Activated B cell treated with CpG ODN at 0.5 μM for 24 hours (primary cell): ENCODE measurements at regions not wholly inside any gene's neighbourhood (a gene's known extent, or its start where the extent isn't known, plus 50 kb on each side); places are given as distances from the start of the nearest gene placed in this dataset.

Experiments
- ATAC-seq: fragments of 200-7000 bp; cut with Tn5 transposase; one replicate; pipeline ENCODE4 v1.10.0; 2021; ENCODE audit warnings: low read depth, mild to moderate bottlenecking, moderate library complexity
- CTCF ChIA-PET: fragments of 350-600 bp; sonication (Branson Sonifier 250); formaldehyde crosslinking; loops from one replicate; lab custom pipeline; 2021; ENCODE audit warnings: antibody characterized with exemption; lab: Charles Lee
- POLR2A ChIA-PET: fragments of 350-600 bp; sonication (Branson Sonifier 250); formaldehyde crosslinking; loops from one replicate; lab custom pipeline; 2021; ENCODE audit warnings: antibody characterized with exemption; lab: Charles Lee
- DNase-seq: peaks from one replicate; pipeline ENCODE4 v3.0.0; 2022
- H3K27ac Mint-ChIP-seq: one replicate; pipeline ENCODE4 v1.8.0; 2020; ENCODE audit warnings: mixed read lengths
- H3K27me3 Mint-ChIP-seq: one replicate; pipeline ENCODE4 v1.8.0; 2021; ENCODE audit warnings: mixed read lengths
- H3K36me3 Mint-ChIP-seq: one replicate; pipeline ENCODE4 v1.8.0; 2021; ENCODE audit warnings: low read depth, mixed read lengths
- H3K4me1 Mint-ChIP-seq: one replicate; pipeline ENCODE4 v1.8.0; 2021; ENCODE audit warnings: mixed read lengths
- H3K4me3 Mint-ChIP-seq: one replicate; pipeline ENCODE4 v1.8.0; 2020; ENCODE audit warnings: mild to moderate bottlenecking, mixed read lengths
- H3K9me3 Mint-ChIP-seq: one replicate; pipeline ENCODE4 v1.8.0; 2020; ENCODE audit warnings: mixed read lengths
- intact Hi-C: fragments of 100-400 bp; cut with micrococcal nuclease; formaldehyde crosslinking; loops from one replicate; pipeline ENCODE4 v1.15.1; 2024
- TF ChIP-seq, protein P1 (sequence below): fragments of 200-600 bp; IDR thresholded peaks from one replicate; pipeline ENCODE4 v1.8.0; 2022; ENCODE audit warnings: antibody characterized with exemption, mild to moderate bottlenecking

DNA sequence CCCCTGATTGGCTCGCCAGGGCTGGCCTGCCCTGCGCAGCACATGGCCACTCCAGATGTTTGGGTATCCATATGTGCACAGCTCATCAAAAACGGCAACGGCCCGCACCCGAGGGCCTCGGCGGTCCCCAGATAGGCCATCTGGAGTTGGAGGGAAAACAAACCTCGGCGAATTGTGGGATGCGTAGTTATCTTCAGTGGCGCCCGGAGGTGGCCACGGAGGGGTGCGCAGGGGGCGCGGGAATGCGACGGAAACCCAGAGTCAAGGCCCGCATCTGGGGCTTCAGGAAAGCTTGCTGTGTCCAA is 156.5 kb downstream of the TLE3 start:
- H3K4me1 Mint-ChIP-seq, result peaks cover 2% of the 10 kb centered on the region
- H3K4me3 Mint-ChIP-seq, result no peak overlapping the region
- H3K9me3 Mint-ChIP-seq, result no peaks in the 10 kb centered on the region
- TF ChIP-seq, protein P1, sequence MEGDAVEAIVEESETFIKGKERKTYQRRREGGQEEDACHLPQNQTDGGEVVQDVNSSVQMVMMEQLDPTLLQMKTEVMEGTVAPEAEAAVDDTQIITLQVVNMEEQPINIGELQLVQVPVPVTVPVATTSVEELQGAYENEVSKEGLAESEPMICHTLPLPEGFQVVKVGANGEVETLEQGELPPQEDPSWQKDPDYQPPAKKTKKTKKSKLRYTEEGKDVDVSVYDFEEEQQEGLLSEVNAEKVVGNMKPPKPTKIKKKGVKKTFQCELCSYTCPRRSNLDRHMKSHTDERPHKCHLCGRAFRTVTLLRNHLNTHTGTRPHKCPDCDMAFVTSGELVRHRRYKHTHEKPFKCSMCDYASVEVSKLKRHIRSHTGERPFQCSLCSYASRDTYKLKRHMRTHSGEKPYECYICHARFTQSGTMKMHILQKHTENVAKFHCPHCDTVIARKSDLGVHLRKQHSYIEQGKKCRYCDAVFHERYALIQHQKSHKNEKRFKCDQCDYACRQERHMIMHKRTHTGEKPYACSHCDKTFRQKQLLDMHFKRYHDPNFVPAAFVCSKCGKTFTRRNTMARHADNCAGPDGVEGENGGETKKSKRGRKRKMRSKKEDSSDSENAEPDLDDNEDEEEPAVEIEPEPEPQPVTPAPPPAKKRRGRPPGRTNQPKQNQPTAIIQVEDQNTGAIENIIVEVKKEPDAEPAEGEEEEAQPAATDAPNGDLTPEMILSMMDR, result no peak
- no peaks in the 10 kb centered on the region for H3K36me3 Mint-ChIP-seq
- no peak overlapping the region for H3K27ac Mint-ChIP-seq
- ChIA-PET POLR2A (no interaction called here), CTCF (no interaction called here)
- peaks cover 3% of the 10 kb centered on the region for H3K27me3 Mint-ChIP-seq
- ATAC-seq, result no peak
- no peak for DNase-seq
- intact Hi-C loops, result no loop called here

DNA sequence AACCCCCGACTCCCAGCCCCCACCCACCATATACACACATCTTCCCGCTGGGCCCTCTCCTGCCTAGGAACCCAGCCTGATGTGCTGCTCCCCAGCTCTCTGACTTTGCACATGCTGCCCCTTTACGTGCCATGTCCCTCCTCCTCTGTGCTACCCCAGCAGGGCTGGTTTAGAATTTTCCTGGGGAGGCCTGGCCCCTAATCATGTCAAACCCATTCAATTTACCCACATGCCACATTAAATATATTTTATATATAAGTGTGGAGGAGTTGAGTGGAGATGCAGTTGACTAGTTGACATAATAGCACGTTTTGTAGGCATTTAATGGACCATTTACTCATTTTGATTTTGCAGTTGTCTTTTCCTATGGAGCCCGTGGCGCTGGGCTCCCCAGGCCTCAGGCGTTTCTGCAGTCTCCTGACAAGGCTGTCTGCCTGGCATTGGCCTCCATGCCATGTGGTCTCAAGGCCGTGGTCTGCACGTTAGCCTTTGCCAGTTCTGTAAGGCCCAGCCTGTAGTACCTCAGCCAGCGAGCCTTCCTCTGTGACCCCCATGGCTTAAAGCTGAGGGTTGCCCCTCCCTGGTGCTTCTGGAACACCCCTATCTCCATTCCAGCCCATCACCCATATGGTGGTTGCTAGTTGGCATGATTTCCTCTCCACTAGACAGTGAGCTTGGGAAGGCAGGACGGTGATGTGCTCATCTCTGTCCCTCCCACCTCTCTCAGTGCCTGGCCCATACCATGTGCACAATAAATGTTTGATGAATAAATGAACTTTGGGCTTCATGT is 155.8 kb downstream of the TLE3 start:
- H3K27ac Mint-ChIP-seq, result no peak overlapping the region
- TF ChIP-seq, protein P1, result no peak
- H3K36me3 Mint-ChIP-seq, result no peaks in the 10 kb centered on the region
- no peak for ATAC-seq
- ChIA-PET CTCF (no interaction called here), POLR2A (interaction anchor here (1.0 kb wide), 1 partner anchor 8 kb away, joined by 3 read pairs; no protein-coding TSS in a partner anchor)
- intact Hi-C loops, result no loop called here
- peaks cover 3% of the 10 kb centered on the region for H3K27me3 Mint-ChIP-seq
- no peak overlapping the region for H3K4me3 Mint-ChIP-seq
- no peak for DNase-seq
- peaks cover 2% of the 10 kb centered on the region for H3K4me1 Mint-ChIP-seq
- H3K9me3 Mint-ChIP-seq, result no peaks in the 10 kb centered on the region

DNA sequence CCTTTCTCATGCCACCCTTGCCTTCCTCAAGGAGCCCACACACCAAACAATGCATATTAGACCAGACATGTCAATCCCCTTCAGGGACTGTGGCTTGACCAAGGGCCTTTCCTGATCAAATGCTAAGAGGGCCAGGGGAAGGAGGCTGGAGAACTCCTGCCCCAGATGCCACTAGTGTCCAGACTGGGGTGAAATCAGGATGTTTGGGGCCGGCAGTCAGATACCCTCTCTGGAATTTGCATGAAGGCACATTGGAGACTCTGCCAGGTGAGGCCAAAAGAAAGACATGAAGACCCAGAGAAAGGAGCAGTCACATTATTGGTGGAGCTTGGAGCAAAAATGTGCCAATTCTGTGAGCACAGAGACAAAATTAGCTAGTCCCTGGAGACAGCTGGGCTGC is 154.1 kb downstream of the TLE3 start:
- CTCF ChIA-PET, result no interaction called here
- Mint-ChIP-seq H3K27me3 (peaks cover 3% of the 10 kb centered on the region), H3K9me3 (no peaks in the 10 kb centered on the region), H3K4me1 (peaks cover 2% of the 10 kb centered on the region), H3K36me3 (no peaks in the 10 kb centered on the region), H3K27ac (no peak overlapping the region), H3K4me3 (no peak overlapping the region)
- TF ChIP-seq, protein P1, result no peak
- no peak for ATAC-seq
- POLR2A ChIA-PET, result no interaction called here
- intact Hi-C loops, result no loop called here
- no peak for DNase-seq

DNA sequence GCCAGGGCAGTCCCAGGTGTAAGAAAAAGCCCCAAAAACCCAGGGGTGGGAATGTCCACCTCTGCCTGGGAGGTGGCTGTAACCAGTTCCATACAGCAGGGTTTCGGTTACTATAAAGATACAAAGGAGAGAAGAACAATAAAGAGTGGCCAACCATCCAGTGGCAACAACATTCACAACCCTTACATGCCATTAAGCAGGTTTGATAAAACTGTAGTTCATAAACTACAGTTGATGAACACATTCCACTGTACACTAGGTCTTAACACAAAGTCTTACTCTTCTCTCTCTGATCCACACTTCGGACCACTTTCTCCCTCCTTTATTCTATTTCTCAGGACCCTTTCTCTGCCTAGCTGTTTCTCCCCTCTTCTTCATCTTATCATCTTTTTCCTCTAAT is 152.0 kb downstream of the TLE3 start:
- CTCF ChIA-PET, result no interaction called here
- DNase-seq, result no peak
- Mint-ChIP-seq H3K4me3 (no peak overlapping the region), H3K27ac (no peak overlapping the region), H3K36me3 (no peaks in the 10 kb centered on the region), H3K4me1 (no peaks in the 10 kb centered on the region), H3K27me3 (peaks cover 3% of the 10 kb centered on the region), H3K9me3 (no peaks in the 10 kb centered on the region)
- no peak for ATAC-seq
- intact Hi-C loops, result no loop called here
- POLR2A ChIA-PET, result no interaction called here
- TF ChIP-seq, protein P1, result no peak

DNA sequence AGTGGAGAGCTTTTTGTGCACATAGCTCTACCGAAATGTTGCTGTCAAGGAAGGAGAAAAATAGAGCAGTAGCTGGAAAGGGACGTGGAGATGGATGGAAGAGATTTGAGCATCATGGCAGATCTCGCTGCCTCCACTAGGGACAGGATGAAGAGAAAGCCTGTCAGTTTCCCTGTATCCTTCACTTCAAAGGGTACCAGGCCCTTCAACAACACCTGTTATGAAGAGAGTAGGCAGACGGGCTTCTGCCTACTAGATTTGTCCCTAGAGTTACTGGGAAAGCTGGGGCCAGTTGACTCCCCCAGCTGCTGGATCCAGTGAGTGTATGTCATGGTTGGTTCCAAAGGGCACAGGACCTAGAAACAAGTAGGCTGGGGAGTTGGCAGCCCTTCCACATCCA is 150.8 kb downstream of the TLE3 start:
- intact Hi-C loops, result no loop called here
- POLR2A ChIA-PET, result no interaction called here
- Mint-ChIP-seq H3K36me3 (no peaks in the 10 kb centered on the region), H3K27me3 (peaks cover 3% of the 10 kb centered on the region), H3K4me3 (no peak overlapping the region), H3K4me1 (no peaks in the 10 kb centered on the region), H3K27ac (no peak overlapping the region), H3K9me3 (no peaks in the 10 kb centered on the region)
- ATAC-seq (no peak), DNase-seq (no peak)
- TF ChIP-seq, protein P1, result no peak
- CTCF ChIA-PET, result no interaction called here
